GM19351 (cell line): ENCODE measurements at regions not wholly inside any gene's neighbourhood (a gene's known extent, or its start where the extent isn't known, plus 50 kb on each side); places are given as distances from the start of the nearest gene placed in this dataset.
"Not testable (repeated sequence)": the region's sequence is repeated elsewhere in the genome, so short reads cannot be mapped to it uniquely, and the experiment has no call there.

Experiments
- ATAC-seq: cut with Tn5 transposase; IDR thresholded peaks from one replicate; pipeline ENCODE4 v1.9.1; 2021; ENCODE audit warnings: mild to moderate bottlenecking, moderate library complexity; ENCODE audit not compliant: unreplicated experiment

DNA sequence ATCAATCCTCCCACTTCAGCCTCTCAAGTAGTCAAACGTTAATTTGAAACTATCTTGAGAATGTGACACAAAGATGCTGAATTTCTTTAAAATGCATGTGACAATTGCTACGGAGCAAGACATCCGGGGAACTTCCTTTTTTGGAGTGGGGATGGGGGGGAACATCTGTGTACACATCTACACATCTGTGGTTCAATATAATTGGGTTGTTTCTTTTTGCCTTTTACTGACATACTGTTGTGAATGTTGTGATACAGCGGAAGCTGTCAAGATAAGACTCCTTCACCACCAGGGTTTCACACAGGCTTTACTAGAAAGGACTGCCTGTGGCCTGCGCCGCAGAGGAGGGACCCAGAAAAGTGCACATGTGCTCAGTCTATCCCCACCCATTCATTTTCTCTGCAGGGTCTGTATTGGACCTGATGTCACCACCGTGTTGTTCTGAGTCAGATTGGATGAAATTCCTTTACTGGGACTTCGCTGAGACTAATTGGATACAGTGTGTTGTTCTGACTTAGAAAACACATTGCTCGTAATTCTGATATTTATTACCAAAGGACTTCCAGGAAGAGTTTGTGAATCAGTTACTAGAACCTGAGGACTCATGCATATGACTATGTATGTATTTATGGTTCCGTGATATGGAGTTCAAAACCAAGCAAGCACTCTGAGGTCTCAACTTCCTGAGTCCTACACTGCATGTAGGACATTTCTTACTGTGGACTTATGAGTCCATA lies 98.7 kb upstream of the SGK1 start:
- no peak for ATAC-seq

DNA sequence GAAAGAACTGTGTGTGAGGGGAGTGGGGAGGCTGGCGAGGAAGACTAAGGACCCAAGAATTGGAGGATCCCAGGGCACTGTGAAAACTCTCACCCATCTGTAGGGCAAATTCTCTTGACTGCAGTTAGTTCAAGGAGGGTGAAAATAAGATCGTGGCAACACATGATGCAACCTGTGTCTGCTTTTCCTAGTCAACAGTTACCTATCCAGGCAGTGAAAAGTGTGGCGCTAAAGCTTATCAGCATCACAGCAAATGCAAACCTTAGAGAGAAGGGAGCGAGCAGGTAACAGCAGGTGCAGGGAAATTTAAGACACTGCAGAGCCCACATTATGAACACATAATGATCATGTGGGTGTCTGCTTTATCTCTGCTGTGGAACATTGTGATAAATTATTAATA lies 97.7 kb upstream of the SGK1 start:
- ATAC-seq: no peak

DNA sequence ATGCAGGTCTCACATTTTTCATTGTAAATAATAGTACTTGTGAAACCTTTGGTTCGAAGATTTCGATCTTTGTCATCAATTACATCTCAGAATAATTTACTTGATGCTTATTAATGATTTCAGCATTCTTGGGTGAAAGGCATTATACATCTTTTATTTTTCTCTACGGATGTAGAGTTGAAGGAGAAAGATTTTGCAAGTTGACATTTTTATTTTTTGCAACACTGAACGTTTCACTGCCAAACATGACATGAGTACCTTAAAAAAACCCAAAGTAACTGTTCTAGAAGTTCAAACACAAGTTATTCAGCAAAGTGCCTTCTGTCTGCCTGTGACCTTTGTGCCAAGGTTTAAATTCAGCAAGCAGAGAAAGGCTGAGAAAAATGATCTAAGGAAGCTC lies 97.3 kb upstream of the SGK1 start:
- no peak for ATAC-seq

DNA sequence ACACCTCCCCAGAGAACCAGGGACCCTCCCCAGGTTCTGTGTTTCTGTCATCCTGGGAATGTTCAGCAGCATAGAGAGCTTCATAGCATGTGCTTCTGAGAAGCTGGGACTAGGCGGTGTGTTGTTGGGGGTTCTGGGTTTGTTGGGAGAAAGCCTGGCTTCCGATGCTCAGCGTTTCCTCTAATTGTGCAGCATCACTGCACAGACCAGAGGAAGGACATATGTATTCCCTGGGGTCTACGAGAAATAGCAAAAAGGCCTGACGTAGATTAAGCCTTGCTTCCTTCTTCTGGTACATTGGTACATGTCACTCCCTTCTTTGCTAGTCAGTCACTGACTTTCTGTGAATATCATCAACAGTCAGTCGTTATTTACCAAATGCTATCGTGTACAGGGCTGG lies 96.9 kb upstream of the SGK1 start:
- no peak for ATAC-seq

DNA sequence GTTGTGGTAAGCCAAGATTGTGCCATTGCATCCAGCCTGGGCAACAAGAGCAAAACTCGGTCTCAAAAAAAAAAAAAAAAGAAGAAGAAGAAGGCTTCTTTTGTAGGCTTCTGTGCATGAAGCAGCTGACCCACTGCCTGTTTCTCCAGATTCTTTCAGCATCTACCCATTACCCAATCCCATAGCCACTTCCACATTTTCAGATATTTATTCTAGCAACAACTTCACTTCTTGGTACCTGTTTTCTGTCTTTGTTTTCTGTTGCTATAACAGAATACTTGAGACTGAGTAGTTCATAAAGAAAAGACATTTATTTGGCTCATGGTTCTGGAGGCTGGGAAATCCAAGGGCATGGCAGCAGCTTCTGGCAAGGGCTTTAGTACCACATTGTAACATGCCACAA lies 95.3 kb upstream of the SGK1 start:
- ATAC-seq: no peak

DNA sequence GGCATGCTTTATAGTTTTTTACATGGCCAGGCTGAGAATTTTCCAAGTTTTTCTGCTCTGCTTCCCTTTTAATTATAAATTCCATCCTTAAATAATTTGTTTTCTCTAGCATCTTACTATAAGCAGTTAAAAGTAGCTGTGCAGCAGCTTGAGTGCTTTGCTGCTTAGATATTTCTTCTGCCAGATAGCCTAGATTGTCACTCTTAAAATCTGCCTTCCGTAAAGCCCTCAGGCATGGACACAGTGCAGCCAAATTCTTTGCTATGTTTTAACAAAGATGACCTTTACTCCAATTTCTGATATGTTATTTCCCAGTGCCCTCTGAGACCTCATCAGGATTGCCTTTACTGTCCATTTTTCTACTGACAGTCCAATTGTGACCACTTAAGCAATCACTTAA lies 92.6 kb upstream of the SGK1 start:
- ATAC-seq: no peak

DNA sequence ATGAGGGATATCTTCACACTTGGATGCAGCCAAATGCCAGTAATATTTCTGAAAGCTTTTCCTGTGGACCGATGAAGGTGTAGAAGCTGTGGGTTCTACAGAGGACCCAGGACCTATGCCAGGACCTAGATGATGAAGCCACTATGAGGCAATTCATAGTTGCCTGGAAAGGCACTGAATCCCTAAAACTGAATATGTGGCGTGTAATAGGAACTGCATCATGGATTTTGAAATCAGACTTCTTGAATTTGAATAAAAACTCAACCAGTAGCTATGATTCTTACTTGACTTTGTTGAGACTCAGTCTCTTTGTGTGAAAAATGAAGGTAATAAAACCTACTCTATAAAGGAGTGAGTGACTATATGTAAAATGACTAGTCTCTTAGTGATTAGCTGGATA lies 89.9 kb upstream of the SGK1 start:
- ATAC-seq: no peak

DNA sequence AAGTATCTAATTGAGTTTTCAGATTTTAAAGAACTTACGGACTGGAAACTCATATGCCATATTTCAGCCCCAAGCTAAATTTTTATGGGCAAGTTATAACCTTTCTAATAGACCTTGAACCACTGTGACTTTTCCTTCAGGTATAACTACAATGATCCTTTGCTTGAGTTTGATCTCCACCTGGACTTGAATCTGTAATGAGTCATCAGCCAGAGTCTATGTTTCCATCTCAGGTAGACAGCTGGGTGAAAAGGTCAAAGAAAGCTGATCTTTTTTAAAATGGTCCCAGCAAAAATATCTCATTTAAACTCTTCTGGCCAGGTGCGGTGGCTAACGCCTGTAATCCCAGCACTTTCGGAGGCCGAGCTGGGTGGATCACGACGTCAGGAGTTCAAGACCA lies 88.4 kb upstream of the SGK1 start:
- ATAC-seq: no peak

DNA sequence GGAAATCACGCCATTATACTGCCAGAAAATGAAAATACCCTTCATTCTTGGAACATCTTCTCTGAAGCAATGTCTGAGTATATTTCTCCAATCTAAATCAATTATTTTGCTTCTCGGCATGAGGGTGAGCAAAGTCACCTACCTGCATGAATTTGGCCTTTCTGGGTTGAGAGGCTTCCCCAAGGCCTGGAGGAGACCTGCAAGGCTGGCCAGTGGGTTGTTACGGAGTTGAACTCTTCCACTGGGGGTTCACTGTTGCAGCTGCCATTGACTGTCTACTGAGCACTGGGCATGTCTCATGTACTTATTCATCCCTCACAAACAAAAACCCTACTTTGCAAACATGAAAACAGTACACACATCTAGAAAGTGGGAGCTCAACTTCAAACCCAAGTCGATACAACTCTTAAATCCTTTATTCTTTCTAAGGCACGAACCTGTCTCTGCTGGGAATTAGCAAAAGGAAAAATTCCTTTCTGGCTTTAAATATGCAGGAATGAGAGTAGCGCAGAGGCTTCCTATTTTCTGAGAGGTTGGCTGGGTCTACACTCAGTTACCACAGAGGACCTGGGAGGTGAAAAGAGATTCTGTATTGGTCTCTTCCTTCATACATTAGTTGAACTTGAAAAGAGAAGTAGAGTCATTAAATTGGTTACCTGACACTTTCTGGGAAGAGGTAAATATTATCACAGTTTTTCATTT lies 87.6 kb upstream of the SGK1 start:
- ATAC-seq: no peak

DNA sequence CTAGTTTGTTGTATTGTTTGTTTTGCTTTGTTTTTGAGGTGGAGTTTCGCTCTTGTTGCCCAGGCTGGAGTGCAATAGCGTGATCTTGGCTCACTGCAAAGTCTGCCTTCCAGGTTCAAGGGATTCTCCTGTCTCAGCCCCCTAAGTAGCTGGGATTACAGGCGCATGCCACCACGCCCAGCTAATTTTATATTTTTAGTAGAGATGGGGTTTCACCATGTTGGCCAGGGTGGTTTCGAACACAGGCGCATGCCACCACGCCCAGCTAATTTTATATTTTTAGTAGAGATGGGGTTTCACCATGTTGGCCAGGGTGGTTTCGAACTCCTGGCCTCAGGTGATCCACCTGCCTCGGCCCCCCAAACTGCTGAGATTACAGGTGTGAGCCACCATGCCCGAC lies 85.4 kb upstream of the SGK1 start:
- not testable (repeated sequence) for ATAC-seq

DNA sequence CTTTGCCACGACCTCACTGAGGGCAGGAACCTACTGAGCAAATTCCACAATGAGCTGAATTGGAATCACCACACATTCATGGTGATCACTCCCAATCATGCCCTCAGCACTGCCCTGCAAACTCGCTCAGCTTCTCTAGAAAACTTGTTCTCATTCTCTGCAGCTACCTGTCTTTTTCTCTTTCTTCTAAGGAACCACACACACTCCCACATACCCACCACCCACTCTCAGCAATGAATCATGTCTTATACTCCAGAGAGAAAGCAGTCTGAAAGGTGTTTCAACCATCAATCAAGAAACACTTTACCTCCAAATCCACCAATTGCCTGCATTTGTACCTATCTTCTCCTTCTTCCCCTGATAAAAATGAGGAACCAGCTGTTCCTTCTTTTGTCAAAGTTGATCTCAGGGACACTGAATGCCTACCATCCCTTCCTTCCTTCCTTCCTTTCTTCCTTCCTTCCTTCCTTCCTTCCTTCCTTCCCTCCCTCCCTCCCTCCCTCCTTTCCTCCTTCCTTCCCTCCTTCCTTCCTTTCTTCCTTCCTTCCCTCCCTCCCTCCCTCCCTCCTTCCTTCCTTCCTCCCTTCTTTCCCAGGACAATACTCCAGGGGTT lies 84.6 kb upstream of the SGK1 start:
- no peak for ATAC-seq

DNA sequence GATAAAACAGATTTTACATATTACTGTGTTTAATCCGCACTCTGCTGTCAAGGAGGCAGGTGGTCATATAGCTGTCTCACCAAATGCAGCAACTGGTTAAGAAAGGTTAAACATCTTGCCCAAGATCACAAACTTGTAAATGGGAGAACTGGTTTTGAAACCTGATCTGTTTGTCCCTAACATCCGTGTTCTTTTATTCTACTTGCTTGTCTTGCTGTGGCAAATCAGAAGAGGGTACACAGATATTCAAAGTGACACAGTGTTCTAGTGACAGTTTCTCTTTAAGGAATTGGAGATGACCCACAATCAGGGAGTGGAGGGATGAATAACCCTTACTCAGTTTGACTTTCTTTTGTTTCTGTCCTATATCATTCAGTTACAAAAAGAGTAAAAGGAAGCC lies 83.0 kb upstream of the SGK1 start:
- no peak for ATAC-seq

DNA sequence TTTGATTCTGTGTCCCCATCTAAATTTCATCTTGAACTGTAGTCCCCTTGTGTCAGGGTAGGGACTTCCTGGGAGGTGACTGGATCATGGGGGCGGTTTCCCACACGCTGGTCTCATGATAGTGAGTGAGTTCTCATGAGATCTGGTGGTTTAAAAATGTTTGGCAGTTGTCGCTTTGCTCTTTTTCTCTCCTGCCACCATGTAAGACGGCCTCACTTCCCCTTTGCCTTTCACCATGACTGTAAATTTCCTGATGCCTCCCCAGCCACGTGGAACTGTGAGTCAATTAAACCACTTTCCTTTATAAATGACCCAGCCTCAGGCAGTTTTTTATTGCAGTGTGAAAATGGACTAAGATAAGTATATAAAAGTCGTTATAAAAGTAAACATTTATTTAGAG lies 80.5 kb upstream of the SGK1 start:
- peak; percentile 70 for ATAC-seq

DNA sequence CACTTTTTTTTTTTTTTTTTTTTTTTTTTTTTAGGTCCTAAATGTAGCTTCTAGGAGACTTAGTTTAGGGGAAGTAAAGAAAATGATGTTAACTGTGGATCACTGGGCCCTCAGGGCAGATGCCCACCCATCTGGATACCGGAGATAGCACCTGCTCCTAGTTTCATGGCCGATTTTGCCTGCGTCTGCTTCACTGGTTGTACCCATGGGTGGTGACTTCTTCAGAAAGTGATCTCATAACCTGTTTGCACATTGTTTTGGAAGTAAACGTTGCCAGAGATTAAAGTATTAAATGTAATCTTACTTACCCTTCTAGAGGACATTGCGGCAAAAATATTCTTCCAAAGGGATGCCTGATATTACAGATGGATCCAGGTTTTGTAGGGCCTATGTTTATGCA lies 79.8 kb upstream of the SGK1 start:
- no peak for ATAC-seq

DNA sequence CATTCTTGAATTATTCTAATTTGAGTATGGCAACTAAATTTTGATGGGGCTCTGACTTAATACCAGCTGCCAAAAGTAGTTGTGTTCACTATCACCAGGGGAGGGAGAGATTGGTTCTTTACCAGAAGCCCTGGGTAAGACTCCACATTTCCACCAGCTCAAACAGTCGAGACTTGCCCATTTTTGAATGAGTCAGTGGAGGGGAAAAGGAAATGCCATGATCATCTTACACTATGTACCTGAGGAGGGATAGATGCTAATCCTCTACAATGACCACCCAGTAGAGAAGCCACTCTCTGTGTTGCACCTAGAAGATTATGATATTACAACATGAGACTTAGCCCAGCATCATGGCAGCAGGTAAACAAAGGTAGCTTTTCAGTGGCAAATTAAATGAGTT lies 77.0 kb upstream of the SGK1 start:
- ATAC-seq: no peak

DNA sequence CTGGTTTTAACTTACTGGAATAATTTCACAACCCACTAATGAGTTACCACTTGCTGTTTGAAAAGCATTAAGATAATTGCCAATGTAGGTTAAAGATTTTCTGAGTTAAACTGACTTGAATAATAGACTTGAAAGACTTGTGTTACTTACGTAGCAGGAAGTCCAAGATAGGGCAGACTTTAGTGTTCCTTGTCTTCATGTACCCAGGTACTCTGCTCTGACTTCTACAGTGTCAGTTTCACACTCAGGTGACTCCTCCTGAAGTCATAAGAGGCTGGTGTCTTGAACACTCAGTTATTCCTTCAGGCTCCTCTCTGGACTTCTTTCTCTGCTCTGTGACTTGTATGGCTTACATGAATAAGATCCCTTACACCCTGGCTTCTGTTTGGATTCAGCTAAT lies 76.3 kb upstream of the SGK1 start:
- no peak for ATAC-seq

DNA sequence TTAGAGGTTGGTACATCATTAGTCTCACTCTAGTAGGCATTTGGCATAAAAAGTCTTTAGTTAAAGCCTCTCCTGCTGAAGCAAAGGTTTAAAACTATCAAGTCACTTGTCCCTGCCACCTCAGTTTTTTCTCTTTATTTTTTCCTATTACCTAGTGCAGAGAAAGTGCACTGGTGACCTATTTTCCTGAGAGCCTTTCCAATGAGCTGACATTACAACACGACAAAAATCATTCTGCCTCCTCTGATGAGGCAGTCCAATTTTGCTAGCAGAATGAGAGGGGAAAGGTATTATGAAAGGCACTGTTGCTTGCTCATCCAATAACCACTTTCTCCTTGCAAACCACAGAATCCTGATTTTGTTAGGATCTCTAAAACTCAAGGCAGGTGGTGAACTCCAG lies 73.3 kb upstream of the SGK1 start:
- no peak for ATAC-seq

DNA sequence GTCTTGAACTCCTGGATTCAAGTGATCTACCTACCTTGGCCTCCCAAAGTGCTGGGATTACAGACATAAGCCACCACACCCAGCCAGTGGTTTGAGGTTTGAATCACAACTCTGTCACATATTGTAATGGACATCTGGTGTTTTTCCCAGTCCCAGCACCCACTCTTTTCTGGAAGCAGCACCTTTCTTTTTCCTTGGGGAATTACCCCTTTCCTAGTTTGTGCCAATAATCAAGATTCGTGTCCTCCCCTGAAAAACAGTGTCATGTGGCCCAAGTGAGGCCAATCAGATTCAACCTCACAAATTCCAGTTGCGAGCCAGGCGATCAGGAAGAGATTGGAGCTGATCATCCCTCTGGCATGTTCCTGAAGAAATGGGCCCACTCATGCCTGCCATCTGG lies 71.7 kb upstream of the SGK1 start:
- no peak for ATAC-seq

DNA sequence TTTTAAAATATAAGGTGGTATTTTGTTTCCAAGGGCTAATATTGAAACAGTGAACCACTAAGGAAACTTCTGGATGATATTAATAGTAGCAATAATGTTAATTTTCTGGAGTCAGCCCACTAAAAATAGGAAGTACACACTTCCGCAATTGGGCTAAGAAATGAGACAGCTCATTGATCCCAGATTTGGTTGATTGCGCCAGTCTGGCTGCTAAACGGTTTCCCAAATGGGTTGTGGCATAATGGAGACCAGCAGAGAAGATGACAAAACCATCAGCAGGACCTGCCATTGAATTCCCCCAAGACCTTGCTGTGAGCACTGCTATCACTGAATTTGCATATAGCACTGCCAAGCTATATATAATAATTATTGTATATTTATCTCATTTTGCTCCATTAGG lies 71.2 kb upstream of the SGK1 start:
- no peak for ATAC-seq

DNA sequence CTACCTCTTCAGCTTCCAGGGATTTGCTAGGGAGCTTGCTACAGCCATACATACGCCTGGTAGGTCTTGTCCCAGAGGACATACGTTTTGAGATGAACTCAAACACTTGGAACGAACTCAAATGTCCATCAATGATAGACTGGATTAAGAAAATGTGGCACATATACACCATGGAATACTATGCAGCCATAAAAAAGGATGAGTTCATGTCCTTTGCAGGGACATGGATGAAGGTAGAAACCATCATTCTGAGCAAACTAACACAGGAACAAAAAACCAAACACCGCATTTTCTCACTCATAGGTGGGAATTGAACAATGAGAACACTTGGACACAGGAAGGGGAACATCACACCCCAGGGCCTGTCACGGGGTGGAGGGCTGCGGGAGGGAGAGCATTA lies 68.6 kb upstream of the SGK1 start:
- ATAC-seq: not testable (repeated sequence)

DNA sequence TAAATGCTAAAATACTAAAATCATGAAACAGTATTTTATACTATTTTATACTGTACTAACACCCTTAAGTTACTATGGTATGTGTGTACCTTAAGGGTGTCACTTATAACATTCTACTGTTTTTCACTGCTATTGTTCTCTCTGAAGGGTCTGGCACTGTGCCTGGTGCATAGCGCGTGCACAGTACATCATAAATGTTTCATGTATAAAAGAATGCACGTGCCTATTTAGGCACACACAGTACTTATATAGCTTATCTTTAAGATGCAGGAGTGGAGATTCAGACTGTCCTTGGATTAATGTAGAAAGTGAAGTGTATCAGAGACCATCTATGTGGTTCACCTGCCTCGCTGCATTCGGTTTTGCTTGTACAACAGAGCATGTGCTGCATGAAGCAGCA lies 64.0 kb upstream of the SGK1 start:
- ATAC-seq: no peak

DNA sequence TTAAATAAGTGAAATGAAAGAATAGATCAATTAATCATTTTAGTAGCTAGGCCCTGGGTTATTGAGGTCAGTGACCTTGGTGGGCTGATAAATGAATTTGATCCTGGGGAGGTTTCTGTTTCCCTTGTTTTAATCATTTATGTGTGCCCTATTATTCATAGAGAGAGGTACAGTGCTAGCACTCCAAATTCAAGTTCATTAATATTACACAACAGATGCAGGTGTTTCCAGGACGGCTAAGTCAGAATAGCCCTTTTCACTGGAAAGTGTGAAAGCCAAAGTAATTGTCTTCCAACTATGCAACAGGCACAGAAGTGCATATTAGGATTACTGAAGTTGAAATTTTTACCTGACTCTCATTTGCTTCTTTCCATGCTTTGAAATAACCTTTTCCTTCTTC lies 61.7 kb upstream of the SGK1 start:
- ATAC-seq: no peak
